KMS-11 (cell line): ENCODE measurements at regions not wholly inside any gene's neighbourhood (a gene's known extent, or its start where the extent isn't known, plus 50 kb on each side); places are given as distances from the start of the nearest gene placed in this dataset.

Experiments used
- H2AFZ ChIP-seq: fragments of 200-600 bp; sonication (generic); 2 replicates; pipeline ENCODE4 v1.6.1; 2016; ENCODE audit warnings: antibody characterized with exemption, mixed run types, low read depth
- H3K27ac ChIP-seq: fragments of 200-600 bp; sonication (generic); 2 replicates; pipeline ENCODE4 v1.6.1; 2016; ENCODE audit warnings: mild to moderate bottlenecking, mixed run types
- H3K27me3 ChIP-seq: fragments of 200-600 bp; sonication (generic); 2 replicates; pipeline ENCODE4 v1.6.1; 2017; ENCODE audit warnings: mild to moderate bottlenecking, low read depth, mixed run types, moderate library complexity; ENCODE audit not compliant: insufficient read depth
- H3K36me3 ChIP-seq: fragments of 200-600 bp; sonication (generic); 2 replicates; pipeline ENCODE4 v1.6.1; 2017; ENCODE audit warnings: mild to moderate bottlenecking, mixed run types; ENCODE audit not compliant: insufficient read depth
- H3K4me1 ChIP-seq: fragments of 200-600 bp; sonication (generic); 2 replicates; pipeline ENCODE4 v1.6.1; 2016; ENCODE audit warnings: mild to moderate bottlenecking, low read depth, mixed run types; ENCODE audit not compliant: poor library complexity, severe bottlenecking
- H3K4me2 ChIP-seq: fragments of 200-600 bp; sonication (generic); 2 replicates; pipeline ENCODE4 v1.7.0; 2016; ENCODE audit warnings: mild to moderate bottlenecking, mixed run types
- H3K4me3 ChIP-seq: fragments of 200-600 bp; sonication (generic); IDR thresholded peaks from 2 replicates; pipeline ENCODE4 v1.6.1; 2017; ENCODE audit warnings: low read depth, low read length, mixed read lengths; ENCODE audit not compliant: insufficient read depth
- H3K79me2 ChIP-seq: fragments of 200-600 bp; sonication (generic); 2 replicates; pipeline ENCODE4 v1.6.1; 2016; ENCODE audit warnings: low read depth, mixed run types; ENCODE audit not compliant: insufficient read depth
- H3K9ac ChIP-seq: fragments of 200-600 bp; sonication (generic); 2 replicates; pipeline ENCODE4 v1.6.1; 2016; ENCODE audit warnings: mild to moderate bottlenecking, mixed run types
- H4K20me1 ChIP-seq: fragments of 200-600 bp; sonication (generic); 2 replicates; pipeline ENCODE4 v1.6.1; 2016; ENCODE audit warnings: mild to moderate bottlenecking, mixed run types; ENCODE audit not compliant: insufficient read depth
- CTCF ChIP-seq: fragments of 200-600 bp; sonication (generic); conservative IDR thresholded peaks from 2 replicates; pipeline ENCODE4 v1.6.1; 2017; ENCODE audit warnings: low read depth, mild to moderate bottlenecking, antibody characterized with exemption, low read length, moderate library complexity, mixed read lengths

GRCh38 chr2:39996653-39997080 is 217.6 kb upstream of the THUMPD2 start:
- Histone ChIP-seq H3K27me3 (no peaks in the 10 kb centered on the region), H3K4me1 (peaks cover 9% of the 10 kb centered on the region), H3K36me3 (no peaks in the 10 kb centered on the region), H3K27ac (no peak overlapping the region), H3K79me2 (no peaks in the 10 kb centered on the region), H3K9ac (no peak overlapping the region), H4K20me1 (no peaks in the 10 kb centered on the region), H2AFZ (no peak overlapping the region), H3K4me2 (no peak overlapping the region), H3K4me3 (no peak overlapping the region)
- no peak for TF ChIP-seq CTCF

- no peaks in the 10 kb centered on the region for H4K20me1 ChIP-seq
- no peak overlapping the region for H3K27ac ChIP-seq
- no peak overlapping the region for H3K4me2 ChIP-seq
- H3K36me3 ChIP-seq, result no peaks in the 10 kb centered on the region
- H3K4me3 ChIP-seq, result no peak overlapping the region
- H3K4me1 ChIP-seq, result peaks cover 9% of the 10 kb centered on the region
- no peak overlapping the region for H3K9ac ChIP-seq
- TF ChIP-seq CTCF, result no peak
- H3K79me2 ChIP-seq, result no peaks in the 10 kb centered on the region
- H3K27me3 ChIP-seq, result no peaks in the 10 kb centered on the region
- no peak overlapping the region for H2AFZ ChIP-seq
These were observed 216.1 kb upstream of the THUMPD2 start for GRCh38 chr2:39995005-39995737.

- H2AFZ ChIP-seq, result no peak overlapping the region
- TF ChIP-seq CTCF, result no peak
- H3K27me3 ChIP-seq, result no peaks in the 10 kb centered on the region
- H3K27ac ChIP-seq, result no peak overlapping the region
- no peak overlapping the region for H3K4me2 ChIP-seq
- peaks cover 9% of the 10 kb centered on the region for H3K4me1 ChIP-seq
- H3K36me3 ChIP-seq, result no peaks in the 10 kb centered on the region
- no peak overlapping the region for H3K9ac ChIP-seq
- H3K4me3 ChIP-seq, result no peak overlapping the region
- no peaks in the 10 kb centered on the region for H4K20me1 ChIP-seq
- H3K79me2 ChIP-seq, result no peaks in the 10 kb centered on the region
These were observed 215.1 kb upstream of the THUMPD2 start for GRCh38 chr2:39994151-39994550.

- H3K27ac ChIP-seq, result no peak overlapping the region
- H3K4me2 ChIP-seq, result no peak overlapping the region
- no peaks in the 10 kb centered on the region for H4K20me1 ChIP-seq
- no peak overlapping the region for H2AFZ ChIP-seq
- no peaks in the 10 kb centered on the region for H3K27me3 ChIP-seq
- H3K36me3 ChIP-seq, result no peaks in the 10 kb centered on the region
- peaks cover 2% of the 10 kb centered on the region for H3K4me1 ChIP-seq
- H3K9ac ChIP-seq, result no peak overlapping the region
- H3K79me2 ChIP-seq, result no peaks in the 10 kb centered on the region
- H3K4me3 ChIP-seq, result no peak overlapping the region
- no peak for TF ChIP-seq CTCF
These were observed 212.2 kb upstream of the THUMPD2 start for GRCh38 chr2:39991298-39991697.
